B cell (primary cell): ENCODE measurements at regions not wholly inside any gene's neighbourhood (a gene's known extent, or its start where the extent isn't known, plus 50 kb on each side); places are given as distances from the start of the nearest gene placed in this dataset.

Experiments used
- ATAC-seq: fragments of 200-7000 bp; cut with Tn5 transposase; one replicate; pipeline ENCODE4 v1.10.0; 2021; ENCODE audit warnings: low read depth, mild to moderate bottlenecking, moderate number of reproducible peaks, moderate library complexity
- CTCF ChIA-PET: fragments of 350-600 bp; sonication (Branson Sonifier 250); formaldehyde crosslinking; loops from one replicate; lab custom pipeline; 2021; ENCODE audit warnings: antibody characterized with exemption, inconsistent platforms; lab: Charles Lee
- POLR2A ChIA-PET: fragments of 350-600 bp; sonication (Branson Sonifier 250); formaldehyde crosslinking; loops from one replicate; lab custom pipeline; 2021; ENCODE audit warnings: antibody characterized with exemption; lab: Charles Lee
- DNase-seq: peaks from one replicate; pipeline ENCODE4 v3.0.0; 2013
- H2AFZ ChIP-seq: 2 replicates; pipeline ENCODE4 v1.6.1; 2012; ENCODE audit warnings: mild to moderate bottlenecking, low read depth, low read length; ENCODE audit not compliant: insufficient read depth, poor library complexity, severe bottlenecking
- H3K27ac ChIP-seq, 2 donors: 1 replicate in 1 of 2; 2 replicates in 1 of 2; pipeline ENCODE4 v1.5.1; 2012 to 2013; ENCODE audit warnings: low read length in 2 of 2, mild to moderate bottlenecking in 2 of 2, moderate library complexity in 1 of 2
- H3K27me3 ChIP-seq, 4 experiments: fragments of 200-600 bp in 1 of 4; sonication (generic) in 1 of 4; replicated peaks in 1 of 4; 1 replicate in 2 of 4; 2 replicates in 2 of 4; pipeline versions ENCODE4 v1.6.1 to v1.7.0; 2013 to 2016; ENCODE audit warnings: low read length in 3 of 4, mild to moderate bottlenecking in 2 of 4, mixed read lengths in 1 of 4, moderate library complexity in 1 of 4; ENCODE audit not compliant: insufficient read depth in 4 of 4, control insufficient read depth in 3 of 4; ENCODE audit errors: control extremely low read depth in 1 of 4
- H3K36me3 ChIP-seq, 2 experiments: replicated peaks in 1 of 2; 1 replicate in 1 of 2; 2 replicates in 1 of 2; pipeline versions ENCODE4 v1.6.1 to v1.7.1; 2013; ENCODE audit warnings: low read length in 1 of 2; ENCODE audit not compliant: insufficient read depth in 2 of 2, control insufficient read depth in 1 of 2; ENCODE audit errors: control extremely low read depth in 1 of 2, extremely low read depth in 1 of 2
- H3K4me1 ChIP-seq, 2 donors: fragments of 200-600 bp in 1 of 2; sonication (generic) in 1 of 2; 1 replicate in 1 of 2; 2 replicates in 1 of 2; pipeline versions ENCODE4 v1.5.1 to v1.6.1; 2013 to 2017; ENCODE audit warnings: low read length in 2 of 2; ENCODE audit not compliant: control insufficient read depth in 2 of 2, insufficient read depth in 2 of 2
- H3K4me2 ChIP-seq: replicated peaks from 2 replicates; pipeline ENCODE3; 2012; ENCODE audit warnings: mild to moderate bottlenecking, low read depth, low read length; ENCODE audit not compliant: poor library complexity, severe bottlenecking
- H3K4me3 ChIP-seq, 5 experiments: fragments of 200-600 bp in 1 of 5; sonication (generic) in 1 of 5; 1 replicate in 3 of 5; 2 replicates in 2 of 5; pipeline versions ENCODE4 v1.5.1 to v1.7.0; 2011 to 2016; ENCODE audit warnings: low read length in 4 of 5, mild to moderate bottlenecking in 4 of 5, low read depth in 2 of 5, control low read depth in 1 of 5, moderate library complexity in 1 of 5; ENCODE audit not compliant: insufficient read depth in 1 of 5; ENCODE audit errors: control extremely low read depth in 1 of 5, extremely low read depth in 1 of 5
- H3K79me2 ChIP-seq: fragments of 200-600 bp; sonication (generic); one replicate; pipeline ENCODE4 v1.6.0; 2016; ENCODE audit warnings: low read length; ENCODE audit not compliant: control insufficient read depth, insufficient read depth
- H3K9ac ChIP-seq: fragments of 200-600 bp; sonication (generic); 2 replicates; pipeline ENCODE4 v1.6.1; 2017; ENCODE audit warnings: mild to moderate bottlenecking, low read length, moderate library complexity
- H3K9me3 ChIP-seq, 3 donors: one replicate each; pipeline versions ENCODE4 v1.6.1 to v1.7.1; 2013; ENCODE audit warnings: low read length in 2 of 3; ENCODE audit not compliant: control insufficient read depth in 2 of 3, insufficient read depth in 1 of 3; ENCODE audit errors: control extremely low read depth in 1 of 3
- H4K20me1 ChIP-seq: 2 replicates; pipeline ENCODE4 v1.6.0; 2012; ENCODE audit warnings: mild to moderate bottlenecking, low read length; ENCODE audit not compliant: insufficient read depth, control insufficient read depth, poor library complexity, severe bottlenecking
- H3K27ac Mint-ChIP-seq: one replicate; pipeline ENCODE4 v1.8.0; 2021; ENCODE audit warnings: mixed read lengths
- H3K27me3 Mint-ChIP-seq: one replicate; pipeline ENCODE4 v1.8.0; 2021; ENCODE audit warnings: mixed read lengths
- H3K4me1 Mint-ChIP-seq: one replicate; pipeline ENCODE4 v1.8.0; 2021; ENCODE audit warnings: mixed read lengths
- H3K4me3 Mint-ChIP-seq: one replicate; pipeline ENCODE4 v1.8.0; 2021; ENCODE audit warnings: mixed read lengths
- H3K9me3 Mint-ChIP-seq: one replicate; pipeline ENCODE4 v1.8.0; 2022; ENCODE audit warnings: mixed read lengths; ENCODE audit not compliant: insufficient read depth
- EZH2 ChIP-seq: IDR thresholded peaks from 2 replicates; pipeline ENCODE4 v1.6.1; 2012; ENCODE audit warnings: borderline replicate concordance, low read depth, mild to moderate bottlenecking, moderate library complexity, low read length; ENCODE audit not compliant: insufficient read depth, poor library complexity, severe bottlenecking
- WGBS: methylation state at CpG from one replicate; pipeline ENCODE4 v1.1.5; 2013; ENCODE audit warnings: missing lambda C conversion rate; ENCODE audit not compliant: insufficient coverage; 5-methylcytosine and 5-hydroxymethylcytosine counted together
- intact Hi-C: fragments of 100-400 bp; cut with micrococcal nuclease; formaldehyde crosslinking; loops from one replicate; pipeline ENCODE4 v1.10.0; 2022
- TF ChIP-seq, protein P1 (sequence below): fragments of 200-600 bp; IDR thresholded peaks from one replicate; pipeline ENCODE4 v1.8.0; 2022; ENCODE audit warnings: antibody characterized with exemption, mild to moderate bottlenecking

DNA sequence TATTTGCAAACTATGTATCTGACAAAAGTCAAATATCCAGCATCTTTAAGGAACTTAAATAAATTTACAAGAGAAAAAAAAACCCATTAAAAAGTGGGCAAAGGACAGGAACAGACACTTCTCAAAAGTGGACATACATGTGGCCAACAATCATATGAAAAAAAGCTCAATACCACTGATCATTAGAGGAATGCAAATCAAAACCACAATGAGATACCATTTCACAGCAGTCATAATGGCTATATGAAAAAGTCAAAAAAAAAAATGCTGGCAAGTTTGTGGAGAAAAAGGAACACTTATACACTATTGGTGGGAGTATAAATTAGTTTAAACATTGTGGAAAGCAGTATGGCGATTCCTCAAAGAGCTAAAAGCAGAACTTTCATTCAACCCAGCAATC lies 130.3 kb upstream of the LHCGR start:
- CTCF ChIA-PET: no interaction called here
- H3K4me3 Mint-ChIP-seq: no peak overlapping the region
- no peak overlapping the region for H3K27ac Mint-ChIP-seq
- intact Hi-C loops: no loop called here
- no CpG with 5 or more reads among the region's 1 CpG for WGBS
- Histone ChIP-seq H3K27me3 (no peaks in the 10 kb centered on the region), H4K20me1 (no peaks in the 10 kb centered on the region), H3K4me1 (no peaks in the 10 kb centered on the region), H3K4me2 (no peak overlapping the region), H3K79me2 (no peaks in the 10 kb centered on the region), H3K9me3 (peaks cover 0 to 3% (median 0%) of the 10 kb centered on the region in 3 donors), H3K4me3 (no peak overlapping the region), H3K27ac (no peak overlapping the region), H2AFZ (no peak overlapping the region), H3K9ac (no peak overlapping the region), H3K36me3 (no peaks in the 10 kb centered on the region)
- DNase-seq (no peak), ATAC-seq (no peak)
- peaks cover 13% of the 10 kb centered on the region for H3K27me3 Mint-ChIP-seq
- H3K4me1 Mint-ChIP-seq: no peaks in the 10 kb centered on the region
- no peaks in the 10 kb centered on the region for H3K9me3 Mint-ChIP-seq
- TF ChIP-seq, protein P1, sequence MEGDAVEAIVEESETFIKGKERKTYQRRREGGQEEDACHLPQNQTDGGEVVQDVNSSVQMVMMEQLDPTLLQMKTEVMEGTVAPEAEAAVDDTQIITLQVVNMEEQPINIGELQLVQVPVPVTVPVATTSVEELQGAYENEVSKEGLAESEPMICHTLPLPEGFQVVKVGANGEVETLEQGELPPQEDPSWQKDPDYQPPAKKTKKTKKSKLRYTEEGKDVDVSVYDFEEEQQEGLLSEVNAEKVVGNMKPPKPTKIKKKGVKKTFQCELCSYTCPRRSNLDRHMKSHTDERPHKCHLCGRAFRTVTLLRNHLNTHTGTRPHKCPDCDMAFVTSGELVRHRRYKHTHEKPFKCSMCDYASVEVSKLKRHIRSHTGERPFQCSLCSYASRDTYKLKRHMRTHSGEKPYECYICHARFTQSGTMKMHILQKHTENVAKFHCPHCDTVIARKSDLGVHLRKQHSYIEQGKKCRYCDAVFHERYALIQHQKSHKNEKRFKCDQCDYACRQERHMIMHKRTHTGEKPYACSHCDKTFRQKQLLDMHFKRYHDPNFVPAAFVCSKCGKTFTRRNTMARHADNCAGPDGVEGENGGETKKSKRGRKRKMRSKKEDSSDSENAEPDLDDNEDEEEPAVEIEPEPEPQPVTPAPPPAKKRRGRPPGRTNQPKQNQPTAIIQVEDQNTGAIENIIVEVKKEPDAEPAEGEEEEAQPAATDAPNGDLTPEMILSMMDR: no peak
- no peak for TF ChIP-seq EZH2
- POLR2A ChIA-PET: no interaction called here

DNA sequence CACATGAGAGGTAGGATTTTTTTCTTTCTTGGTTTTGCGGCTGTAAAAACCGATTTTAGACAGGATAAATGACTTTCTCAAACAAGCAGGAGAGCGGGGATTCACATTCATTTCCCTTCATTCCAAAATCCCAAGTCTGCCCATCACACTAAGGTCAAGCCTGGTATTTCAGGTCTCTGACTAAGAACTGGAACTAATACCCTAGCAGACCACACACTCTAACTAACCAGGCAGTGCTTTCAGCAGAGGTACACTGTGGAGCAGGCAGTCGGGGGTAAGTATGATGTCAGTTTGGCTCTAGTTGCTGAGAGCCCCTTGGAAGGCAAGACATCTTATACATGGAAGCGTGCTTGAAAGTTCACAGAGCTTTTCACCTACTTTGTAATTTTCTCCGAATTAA lies 128.1 kb upstream of the LHCGR start:
- H3K27me3 Mint-ChIP-seq: peaks cover 15% of the 10 kb centered on the region
- peaks cover 0 to 3% (median 0%) of the 10 kb centered on the region in 3 donors for H3K9me3 ChIP-seq
- no peak for TF ChIP-seq EZH2
- TF ChIP-seq, protein P1: no peak
- 100% methylated on average over 5 of the region's 6 CpGs for WGBS
- H4K20me1 ChIP-seq: no peaks in the 10 kb centered on the region
- H3K4me3 ChIP-seq: no peak overlapping the region
- no peaks in the 10 kb centered on the region for H3K9me3 Mint-ChIP-seq
- H3K27ac Mint-ChIP-seq: no peak overlapping the region
- no peak overlapping the region for H2AFZ ChIP-seq
- intact Hi-C loops: no loop called here
- no peak overlapping the region for H3K4me3 Mint-ChIP-seq
- H3K79me2 ChIP-seq: no peaks in the 10 kb centered on the region
- POLR2A ChIA-PET: no interaction called here
- H3K27ac ChIP-seq: no peak overlapping the region
- H3K4me1 ChIP-seq: no peaks in the 10 kb centered on the region
- H3K9ac ChIP-seq: no peak overlapping the region
- no peaks in the 10 kb centered on the region for H3K27me3 ChIP-seq
- CTCF ChIA-PET: no interaction called here
- no peaks in the 10 kb centered on the region for H3K4me1 Mint-ChIP-seq
- no peaks in the 10 kb centered on the region for H3K36me3 ChIP-seq
- ATAC-seq (no peak), DNase-seq (no peak)
- no peak overlapping the region for H3K4me2 ChIP-seq
